ENCODE measurements at regions not wholly inside any gene's neighbourhood (a gene's known extent, or its start where the extent isn't known, plus 50 kb on each side); places are given as distances from the start of the nearest gene placed in this dataset.

DNA sequence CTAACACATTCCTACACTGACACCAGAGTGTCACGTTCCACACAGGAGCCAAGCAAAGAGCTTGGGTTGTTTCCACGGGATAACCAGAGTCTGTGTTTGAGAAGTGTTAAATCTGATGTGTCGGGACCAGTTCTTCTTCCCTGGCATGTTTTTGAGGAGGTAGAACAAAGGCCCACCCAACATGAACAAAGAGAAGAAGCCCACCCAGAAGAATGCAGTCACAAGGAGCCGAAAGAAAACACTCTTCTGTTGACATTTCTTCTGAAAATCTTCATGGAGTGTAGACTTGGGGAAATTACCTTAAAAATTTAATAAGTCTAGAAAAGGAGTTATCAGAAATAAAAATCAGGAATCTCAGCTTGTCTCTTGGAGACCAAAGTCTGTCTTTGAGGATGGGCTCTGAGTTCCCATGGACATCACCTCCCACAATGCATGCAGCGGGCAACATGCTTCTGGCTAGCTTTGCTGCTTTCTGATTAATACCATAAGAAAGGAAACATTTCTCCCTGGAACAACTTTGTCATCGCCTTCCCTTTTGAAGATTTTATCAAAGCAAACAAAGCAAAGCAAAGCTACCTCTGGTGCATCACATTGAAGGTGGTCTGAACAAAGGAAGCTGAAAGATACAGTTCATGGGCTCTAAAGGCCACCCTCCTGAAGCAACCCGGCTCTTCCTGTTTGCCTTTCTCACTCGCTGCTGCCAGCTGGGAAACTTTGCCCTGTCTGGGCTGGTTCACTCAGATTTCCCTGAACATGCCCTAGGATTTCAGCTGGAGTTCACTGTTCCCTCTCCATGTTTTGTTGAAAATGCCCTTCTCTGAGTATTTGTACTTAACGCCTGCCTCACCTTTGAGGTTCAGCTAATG is 448.1 kb downstream of the KIF16B start:
- no peak overlapping the region for H3K9ac ChIP-seq (ENCODE audit: low read depth in 1 of 3, low read length in 3 of 3)
- H3K27me3 ChIP-seq (ENCODE audit: control insufficient read depth in 3 of 3, insufficient read depth in 3 of 3, low read length in 3 of 3): no peaks in the 10 kb centered on the region
- no peaks in the 10 kb centered on the region for H3K36me3 ChIP-seq (ENCODE audit: control insufficient read depth in 3 of 3, insufficient read depth in 3 of 3, low read length in 3 of 3)

GRCh38 chr20:16124491-16124890 is 448.8 kb downstream of the KIF16B start:
- Histone ChIP-seq H3K36me3 (ENCODE audit: control insufficient read depth in 3 of 3, insufficient read depth in 3 of 3, low read length in 3 of 3) (no peaks in the 10 kb centered on the region), H3K27me3 (ENCODE audit: control insufficient read depth in 3 of 3, insufficient read depth in 3 of 3, low read length in 3 of 3) (no peaks in the 10 kb centered on the region), H3K4me1 (ENCODE audit: control insufficient read depth in 3 of 3, insufficient read depth in 3 of 3, low read length in 3 of 3) (peaks cover 0 to 6% (median 0%) of the 10 kb centered on the region in 3 donors), H3K9me3 (ENCODE audit: control insufficient read depth in 3 of 3, low read length in 3 of 3) (peaks cover 0 to 4% (median 0%) of the 10 kb centered on the region in 3 donors), H3K9ac (ENCODE audit: low read depth in 1 of 3, low read length in 3 of 3) (no peak overlapping the region), H3K4me3 (ENCODE audit: low read length in 3 of 3) (no peak overlapping the region), H3K27ac (ENCODE audit: low read depth, low read length) (no peak overlapping the region)

More for the DNA sequence above, 448.1 kb downstream of the KIF16B start:
- Histone ChIP-seq H3K27ac (ENCODE audit: low read depth, low read length) (no peak overlapping the region), H3K4me3 (ENCODE audit: low read length in 3 of 3) (no peak overlapping the region), H3K4me1 (ENCODE audit: control insufficient read depth in 3 of 3, insufficient read depth in 3 of 3, low read length in 3 of 3) (peaks cover 0 to 7% (median 0%) of the 10 kb centered on the region in 3 donors), H3K9me3 (ENCODE audit: control insufficient read depth in 3 of 3, low read length in 3 of 3) (peaks cover 0 to 4% (median 0%) of the 10 kb centered on the region in 3 donors)

- Histone ChIP-seq H3K4me1 (ENCODE audit: control insufficient read depth in 3 of 3, insufficient read depth in 3 of 3, low read length in 3 of 3) (peaks cover 0 to 6% (median 0%) of the 10 kb centered on the region in 3 donors), H3K27ac (ENCODE audit: low read depth, low read length) (no peak overlapping the region), H3K4me3 (ENCODE audit: low read length in 3 of 3) (no peak overlapping the region), H3K9me3 (ENCODE audit: control insufficient read depth in 3 of 3, low read length in 3 of 3) (peaks cover 0 to 2% (median 0%) of the 10 kb centered on the region in 3 donors), H3K27me3 (ENCODE audit: control insufficient read depth in 3 of 3, insufficient read depth in 3 of 3, low read length in 3 of 3) (no peaks in the 10 kb centered on the region), H3K9ac (ENCODE audit: low read depth in 1 of 3, low read length in 3 of 3) (no peak overlapping the region), H3K36me3 (ENCODE audit: control insufficient read depth in 3 of 3, insufficient read depth in 3 of 3, low read length in 3 of 3) (no peaks in the 10 kb centered on the region)
These were observed 449.6 kb downstream of the KIF16B start for GRCh38 chr20:16123623-16124022.

DNA sequence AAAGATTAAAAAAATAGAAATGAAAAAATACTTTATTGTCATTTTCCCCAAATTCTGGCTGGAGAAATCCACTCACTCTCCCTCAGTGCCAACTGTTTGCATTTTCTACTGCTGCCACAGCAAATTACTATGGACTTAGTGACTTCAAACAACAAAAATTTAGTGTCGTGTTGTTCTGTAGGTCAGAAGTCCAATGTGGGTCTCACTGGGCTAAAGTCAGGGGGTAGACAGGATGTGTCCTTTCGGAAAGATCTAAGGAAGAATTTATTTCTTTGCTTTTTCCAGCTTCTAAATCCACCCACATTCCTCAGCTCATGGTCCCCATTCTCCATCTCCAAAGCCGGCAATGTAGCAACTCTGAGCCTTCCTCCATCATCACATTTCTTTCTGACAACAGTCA is 453.3 kb downstream of the KIF16B start:
- Histone ChIP-seq H3K9me3 (ENCODE audit: control insufficient read depth in 3 of 3, low read length in 3 of 3) (no peaks in the 10 kb centered on the region), H3K9ac (ENCODE audit: low read depth in 1 of 3, low read length in 3 of 3) (no peak overlapping the region), H3K27me3 (ENCODE audit: control insufficient read depth in 3 of 3, insufficient read depth in 3 of 3, low read length in 3 of 3) (no peaks in the 10 kb centered on the region), H3K36me3 (ENCODE audit: control insufficient read depth in 3 of 3, insufficient read depth in 3 of 3, low read length in 3 of 3) (no peaks in the 10 kb centered on the region), H3K4me1 (ENCODE audit: control insufficient read depth in 3 of 3, insufficient read depth in 3 of 3, low read length in 3 of 3) (no peaks in the 10 kb centered on the region), H3K27ac (ENCODE audit: low read depth, low read length) (no peak overlapping the region), H3K4me3 (ENCODE audit: low read length in 3 of 3) (no peak overlapping the region)

DNA sequence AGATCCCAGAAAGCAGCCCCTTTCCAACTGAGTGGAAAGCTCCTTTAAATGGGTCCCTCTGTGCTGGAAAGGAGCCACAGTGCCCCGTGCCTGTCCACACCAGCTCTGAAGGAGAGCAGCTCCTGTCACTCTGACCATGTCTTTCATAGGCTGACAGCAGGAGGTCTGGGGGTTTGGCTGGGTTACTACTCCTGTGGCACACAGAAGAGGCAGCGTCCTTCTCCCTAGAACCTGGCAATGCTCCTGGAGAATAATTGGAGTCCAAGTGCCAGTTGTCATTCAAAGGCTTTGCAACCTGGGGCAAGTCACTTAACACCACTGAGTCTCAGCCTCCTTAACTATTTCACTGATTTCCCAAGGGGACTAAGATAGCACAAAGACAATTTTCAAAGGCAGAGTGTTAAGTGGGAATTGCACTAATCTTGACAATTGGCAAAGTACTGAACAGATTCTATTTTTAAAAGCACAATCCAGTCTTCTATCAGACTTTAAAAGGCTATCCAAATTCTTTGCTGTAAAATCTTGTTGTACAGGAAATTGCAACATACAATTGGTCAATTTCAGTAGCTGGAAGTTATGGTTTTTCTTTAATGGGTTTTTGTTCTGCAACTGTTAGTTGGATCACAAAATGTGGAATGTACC is 457.2 kb downstream of the KIF16B start:
- Histone ChIP-seq H3K4me3 (ENCODE audit: low read length in 3 of 3) (no peak overlapping the region), H3K9me3 (ENCODE audit: control insufficient read depth in 3 of 3, low read length in 3 of 3) (no peaks in the 10 kb centered on the region), H3K9ac (ENCODE audit: low read depth in 1 of 3, low read length in 3 of 3) (no peak overlapping the region)

GRCh38 chr20:16113736-16114135 is 459.5 kb downstream of the KIF16B start:
- Histone ChIP-seq H3K27ac (ENCODE audit: low read depth, low read length) (no peak overlapping the region), H3K9me3 (ENCODE audit: control insufficient read depth in 3 of 3, low read length in 3 of 3) (no peaks in the 10 kb centered on the region), H3K4me3 (ENCODE audit: low read length in 3 of 3) (no peak overlapping the region), H3K9ac (ENCODE audit: low read depth in 1 of 3, low read length in 3 of 3) (no peak overlapping the region), H3K36me3 (ENCODE audit: control insufficient read depth in 3 of 3, insufficient read depth in 3 of 3, low read length in 3 of 3) (no peaks in the 10 kb centered on the region), H3K27me3 (ENCODE audit: control insufficient read depth in 3 of 3, insufficient read depth in 3 of 3, low read length in 3 of 3) (no peaks in the 10 kb centered on the region), H3K4me1 (ENCODE audit: control insufficient read depth in 3 of 3, insufficient read depth in 3 of 3, low read length in 3 of 3) (no peaks in the 10 kb centered on the region)

More for the DNA sequence above, 457.2 kb downstream of the KIF16B start:
- Histone ChIP-seq H3K4me1 (ENCODE audit: control insufficient read depth in 3 of 3, insufficient read depth in 3 of 3, low read length in 3 of 3) (no peaks in the 10 kb centered on the region), H3K27me3 (ENCODE audit: control insufficient read depth in 3 of 3, insufficient read depth in 3 of 3, low read length in 3 of 3) (no peaks in the 10 kb centered on the region), H3K36me3 (ENCODE audit: control insufficient read depth in 3 of 3, insufficient read depth in 3 of 3, low read length in 3 of 3) (no peaks in the 10 kb centered on the region), H3K27ac (ENCODE audit: low read depth, low read length) (no peak overlapping the region)

- H3K9me3 ChIP-seq (ENCODE audit: control insufficient read depth in 3 of 3, low read length in 3 of 3): no peaks in the 10 kb centered on the region
- no peaks in the 10 kb centered on the region for H3K27me3 ChIP-seq (ENCODE audit: control insufficient read depth in 3 of 3, insufficient read depth in 3 of 3, low read length in 3 of 3)
- no peak overlapping the region for H3K9ac ChIP-seq (ENCODE audit: low read depth in 1 of 3, low read length in 3 of 3)
- H3K27ac ChIP-seq (ENCODE audit: low read depth, low read length): no peak overlapping the region
- H3K4me1 ChIP-seq (ENCODE audit: control insufficient read depth in 3 of 3, insufficient read depth in 3 of 3, low read length in 3 of 3): peaks cover 10 to 12% (median 10%) of the 10 kb centered on the region in 3 donors
- H3K36me3 ChIP-seq (ENCODE audit: control insufficient read depth in 3 of 3, insufficient read depth in 3 of 3, low read length in 3 of 3): no peaks in the 10 kb centered on the region
- no peak overlapping the region for H3K4me3 ChIP-seq (ENCODE audit: low read length in 3 of 3)
These were observed 461.3 kb downstream of the KIF16B start for GRCh38 chr20:16111852-16112412.

DNA sequence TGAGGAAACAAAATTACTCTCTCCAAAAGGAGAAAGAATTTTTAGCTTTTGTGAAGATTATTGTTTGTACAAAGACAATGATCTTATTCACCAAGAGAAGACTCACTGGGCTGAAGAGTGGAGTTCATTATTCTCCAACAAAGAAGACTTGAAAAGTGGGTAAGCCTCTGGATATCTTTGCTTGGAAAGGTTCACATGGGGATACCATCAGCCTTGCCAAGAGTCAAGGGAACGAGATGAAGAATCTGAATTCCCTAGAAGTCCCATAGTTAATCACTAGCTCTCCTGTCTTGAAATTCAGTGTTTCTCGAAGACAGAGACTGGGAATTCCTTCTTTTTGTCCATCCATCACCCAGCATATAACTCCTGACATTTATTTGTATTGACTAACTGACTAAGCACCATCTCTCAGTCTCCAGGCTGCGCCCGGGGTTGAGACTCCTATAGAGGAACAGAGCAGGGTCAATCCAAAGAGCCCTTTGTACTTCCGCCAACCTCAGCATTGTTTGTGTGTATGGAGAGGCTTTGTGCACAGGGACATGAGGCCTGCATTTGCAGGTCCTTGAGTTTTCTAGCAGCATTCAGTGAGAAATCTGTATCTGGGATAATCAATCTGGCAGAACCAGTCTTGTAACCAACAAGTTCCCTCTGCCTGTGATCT is 461.9 kb downstream of the KIF16B start:
- H3K27ac ChIP-seq (ENCODE audit: low read depth, low read length): no peak overlapping the region
- H3K4me1 ChIP-seq (ENCODE audit: control insufficient read depth in 3 of 3, insufficient read depth in 3 of 3, low read length in 3 of 3): peaks cover 11 to 15% (median 12%) of the 10 kb centered on the region in 3 donors
- H3K9me3 ChIP-seq (ENCODE audit: control insufficient read depth in 3 of 3, low read length in 3 of 3): no peaks in the 10 kb centered on the region
- no peaks in the 10 kb centered on the region for H3K27me3 ChIP-seq (ENCODE audit: control insufficient read depth in 3 of 3, insufficient read depth in 3 of 3, low read length in 3 of 3)
- no peaks in the 10 kb centered on the region for H3K36me3 ChIP-seq (ENCODE audit: control insufficient read depth in 3 of 3, insufficient read depth in 3 of 3, low read length in 3 of 3)
- no peak overlapping the region for H3K9ac ChIP-seq (ENCODE audit: low read depth in 1 of 3, low read length in 3 of 3)
- H3K4me3 ChIP-seq (ENCODE audit: low read length in 3 of 3): no peak overlapping the region

DNA sequence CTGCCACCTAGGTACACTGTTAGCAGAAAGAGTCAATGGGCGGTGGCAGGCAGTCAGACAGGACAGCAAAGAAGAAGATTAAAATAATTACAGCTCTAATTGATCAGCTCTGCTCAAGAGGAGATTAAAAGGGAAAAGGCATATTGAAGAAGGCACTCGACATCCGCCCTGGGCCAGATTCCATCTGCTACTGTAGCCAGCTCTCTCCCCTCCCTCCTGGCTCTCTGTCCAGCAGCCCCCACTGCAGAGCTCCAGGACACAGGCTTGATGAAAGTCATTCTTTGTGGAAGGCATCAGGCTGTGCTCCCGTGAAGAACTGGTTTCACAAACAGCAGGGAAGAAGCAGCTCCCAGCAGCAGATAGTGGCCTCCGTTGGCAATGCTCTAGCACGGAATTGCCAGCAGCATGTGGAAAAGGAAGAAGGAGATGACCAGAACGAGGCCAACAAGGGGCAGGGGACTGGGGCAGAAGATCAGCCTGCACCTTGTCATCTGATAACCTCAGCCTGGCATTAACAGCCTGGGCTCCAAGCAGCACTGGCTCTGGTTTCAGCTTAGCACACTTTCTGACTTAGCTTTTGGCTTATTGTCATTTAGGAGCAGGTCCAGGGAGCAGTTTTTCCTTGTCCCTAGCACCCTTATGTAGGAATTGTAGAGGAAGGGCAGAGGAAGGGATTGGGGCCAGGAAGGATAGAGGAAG is 465.9 kb downstream of the KIF16B start:
- Histone ChIP-seq H3K27ac (ENCODE audit: low read depth, low read length) (no peak overlapping the region), H3K4me1 (ENCODE audit: control insufficient read depth in 3 of 3, insufficient read depth in 3 of 3, low read length in 3 of 3) (peaks cover 11 to 15% (median 12%) of the 10 kb centered on the region in 3 donors), H3K9me3 (ENCODE audit: control insufficient read depth in 3 of 3, low read length in 3 of 3) (no peaks in the 10 kb centered on the region)

More for the DNA sequence above, 465.9 kb downstream of the KIF16B start:
- Histone ChIP-seq H3K4me3 (ENCODE audit: low read length in 3 of 3) (no peak overlapping the region), H3K9ac (ENCODE audit: low read depth in 1 of 3, low read length in 3 of 3) (peak overlapping the region in 1 of 3 donors; percentile 10), H3K36me3 (ENCODE audit: control insufficient read depth in 3 of 3, insufficient read depth in 3 of 3, low read length in 3 of 3) (no peaks in the 10 kb centered on the region), H3K27me3 (ENCODE audit: control insufficient read depth in 3 of 3, insufficient read depth in 3 of 3, low read length in 3 of 3) (no peaks in the 10 kb centered on the region)
